ENCODE measurements at regions not wholly inside any gene's neighbourhood (a gene's known extent, or its start where the extent isn't known, plus 50 kb on each side); places are given as distances from the start of the nearest gene placed in this dataset.
"Not testable (repeated sequence)": the region's sequence is repeated elsewhere in the genome, so short reads cannot be mapped to it uniquely, and the experiment has no call there.

- DNase-seq: no peak
Observed at GRCh38 chr4:143819029-143819428, 86.3 kb downstream of the GYPE start.

GRCh38 chr4:143817866-143818265 is 87.5 kb downstream of the GYPE start:
- DNase-seq: not testable (repeated sequence)

GRCh38 chr4:143815375-143815774 is 90.0 kb downstream of the GYPE start:
- DNase-seq: not testable (repeated sequence)

- DNase-seq: not testable (repeated sequence)
Observed at GRCh38 chr4:143813431-143814154, 91.8 kb downstream of the GYPE start.

- DNase-seq: not testable (repeated sequence)
Observed at GRCh38 chr4:143791693-143792092, 91.2 kb upstream of the FREM3 start.

GRCh38 chr4:143790425-143790824 is 90.0 kb upstream of the FREM3 start:
- not testable (repeated sequence) for DNase-seq

GRCh38 chr4:143789618-143790017 is 89.1 kb upstream of the FREM3 start:
- DNase-seq: not testable (repeated sequence)

- no peak for DNase-seq
Observed at GRCh38 chr4:143784567-143784966, 84.1 kb upstream of the FREM3 start.

- peak in 1 of 3 experiments; percentile 37 for DNase-seq
Observed at GRCh38 chr4:143782521-143782920, 82.0 kb upstream of the FREM3 start.

GRCh38 chr4:143773998-143774895 is 73.8 kb upstream of the FREM3 start:
- peak in 2 of 3 experiments; percentile 46 to 60 for DNase-seq

GRCh38 chr4:143771269-143771668 is 70.8 kb upstream of the FREM3 start:
- DNase-seq: no peak

- no peak for DNase-seq
Observed at GRCh38 chr4:143768007-143768591, 67.6 kb upstream of the FREM3 start.

GRCh38 chr4:143763587-143763986 is 63.1 kb upstream of the FREM3 start:
- no peak for DNase-seq

- DNase-seq: no peak
Observed at GRCh38 chr4:143762511-143762910, 62.0 kb upstream of the FREM3 start.

Data from NCI-H1417 (cell line).